Upper lobe of left lung (tissue), 4 donors: ENCODE measurements at regions not wholly inside any gene's neighbourhood (a gene's known extent, or its start where the extent isn't known, plus 50 kb on each side); places are given as distances from the start of the nearest gene placed in this dataset.

ENCODE experiments used
- CTCF ChIP-seq, 6 experiments: fragments of 450-650 bp in 4 of 6; fragments of 200-600 bp in 2 of 6; sonication (generic) in 2 of 6; IDR thresholded peaks; one replicate each; pipeline ENCODE4 v1.5.1; 2016 to 2019; ENCODE audit warnings: antibody characterized with exemption in 6 of 6
- POLR2AphosphoS5 ChIP-seq, 2 donors: sonication (generic); formaldehyde crosslinking; IDR thresholded peaks; one replicate each; pipeline ENCODE4 v1.5.1; 2017; ENCODE audit warnings: antibody characterized with exemption in 2 of 2

- TF ChIP-seq CTCF (IDR thresholded peaks at IDR 0.05) = no peak
- TF ChIP-seq POLR2AphosphoS5 (IDR thresholded peaks at IDR 0.05) = no peak
These were observed 1137.0 kb downstream of the HACE1 start for GRCh38 chr6:103722683-103723082.
